HPDE6-E6E7 (cell line): ENCODE measurements at regions not wholly inside any gene's neighbourhood (a gene's known extent, or its start where the extent isn't known, plus 50 kb on each side); places are given as distances from the start of the nearest gene placed in this dataset.
"Not testable (repeated sequence)": the region's sequence is repeated elsewhere in the genome, so short reads cannot be mapped to it uniquely, and the experiment has no call there.

Source experiments
- DNase-seq: peaks from one replicate; pipeline ENCODE4 v3.0.0; 2011; ENCODE audit warnings: missing footprints; ENCODE audit errors: extremely low spot score

DNA sequence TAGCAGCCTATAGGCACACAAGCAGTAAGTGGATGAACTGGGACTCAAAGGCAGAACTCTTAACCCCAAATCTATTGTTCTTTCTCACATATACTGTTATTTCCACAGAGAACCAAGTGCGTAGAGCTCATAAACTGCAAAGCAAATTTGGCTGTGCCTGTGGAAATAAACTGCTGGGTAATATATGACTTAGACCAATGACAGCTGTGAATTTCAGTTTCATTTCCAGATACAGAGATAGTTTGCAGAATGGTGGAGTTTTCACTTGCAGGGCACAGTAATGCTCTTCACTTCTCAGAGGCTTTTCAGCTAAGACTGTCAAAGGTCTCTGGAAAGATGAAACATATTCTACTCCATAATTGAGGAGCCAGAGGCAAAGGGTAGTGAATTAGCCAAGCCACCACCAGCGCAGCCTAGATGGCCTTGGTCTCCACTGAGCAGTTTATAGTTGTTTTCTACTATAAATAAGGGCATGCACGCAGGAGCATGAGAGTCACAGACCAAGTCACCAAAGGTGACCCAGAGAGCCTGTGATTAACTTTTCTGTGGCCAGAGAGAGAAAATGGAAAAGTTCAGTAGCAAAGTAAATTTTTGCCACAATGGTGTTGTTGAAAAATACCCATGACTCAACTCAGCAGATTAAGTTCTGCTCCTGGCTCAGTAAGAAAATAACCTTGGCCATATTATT, 180.7 kb upstream of the GRM7 start:
- DNase-seq = no peak

GRCh38 chr3:6697285-6697684, 163.6 kb upstream of the GRM7 start:
- DNase-seq = no peak

DNA sequence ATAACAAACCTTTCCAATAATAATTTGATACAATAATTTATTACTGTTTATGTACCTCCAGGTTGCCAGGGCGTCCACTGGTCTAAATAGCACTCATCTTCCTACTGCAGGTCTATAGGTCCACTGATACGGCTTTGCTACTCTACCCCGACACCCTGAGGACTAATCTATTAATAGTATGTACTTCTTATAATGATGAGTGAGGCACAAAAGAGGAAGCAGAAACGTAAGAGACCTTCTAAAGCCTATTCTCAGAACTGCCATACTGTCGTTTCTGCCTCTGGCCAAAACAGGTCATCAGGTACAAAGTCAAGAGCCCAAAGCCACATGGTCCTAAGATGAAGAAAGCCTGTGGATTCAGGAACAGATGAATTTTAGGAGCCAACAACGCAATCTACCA, 163.2 kb upstream of the GRM7 start:
- DNase-seq = no peak

DNA sequence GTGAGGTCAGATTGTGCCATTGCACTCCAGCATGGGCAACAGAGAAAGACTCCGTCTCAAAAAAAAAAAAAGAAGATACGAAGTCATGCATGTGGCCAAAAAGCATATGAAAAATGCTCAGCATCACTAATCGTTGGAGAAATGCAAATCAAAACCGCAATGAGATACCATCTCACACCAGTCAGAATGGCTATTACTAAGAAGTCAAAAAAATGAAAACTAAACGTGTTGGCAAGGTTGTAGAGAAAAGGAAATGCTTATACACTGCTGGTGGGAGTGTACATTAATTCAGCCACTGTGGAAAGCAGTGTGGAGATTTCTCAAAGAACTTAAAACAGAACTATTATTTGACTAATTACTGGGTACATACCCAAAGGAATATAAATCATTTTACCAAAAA, 156.1 kb upstream of the GRM7 start:
- DNase-seq = not testable (repeated sequence)

- DNase-seq = no peak
Observed at GRCh38 chr3:6706777-6707176, 154.1 kb upstream of the GRM7 start.

DNA sequence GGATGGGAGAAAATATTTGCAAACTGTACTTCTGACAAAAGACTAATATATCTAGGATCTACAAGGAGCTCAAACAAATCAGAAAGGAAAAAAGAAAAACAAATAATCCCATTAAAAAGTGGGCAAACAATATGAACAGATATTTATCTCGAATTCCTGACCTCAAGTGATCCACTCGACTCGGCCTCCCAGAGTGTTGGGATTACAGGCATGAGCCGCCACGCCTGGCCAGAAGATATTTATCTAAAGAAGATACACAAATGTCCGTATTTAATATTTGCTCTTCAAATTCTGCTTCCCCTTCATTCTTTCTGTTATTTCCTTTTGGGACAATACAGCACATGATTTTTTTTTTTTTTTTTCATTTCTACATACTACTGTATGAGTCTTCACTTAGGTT, 151.7 kb upstream of the GRM7 start:
- DNase-seq = no peak

DNA sequence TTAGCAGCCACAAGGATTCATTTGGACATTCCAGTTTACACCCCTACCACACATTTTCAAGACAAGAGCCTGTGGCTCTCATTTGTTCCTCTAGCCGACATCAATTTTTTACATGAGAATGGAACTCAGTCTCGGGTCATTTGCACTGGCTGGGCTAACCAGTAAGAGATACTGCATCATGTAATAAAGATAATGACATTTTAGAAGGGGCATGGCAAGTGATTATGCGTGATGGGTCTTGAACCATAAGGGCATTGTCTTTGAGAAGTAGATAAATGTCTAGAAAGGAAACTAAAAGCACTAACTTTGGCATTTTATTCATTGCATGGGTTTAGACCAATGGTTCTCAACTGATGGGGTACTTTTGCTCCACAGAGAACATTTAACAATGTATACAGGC, 146.0 kb upstream of the GRM7 start:
- DNase-seq = no peak

- no peak for DNase-seq
Observed at GRCh38 chr3:6716420-6716819, 144.5 kb upstream of the GRM7 start.

- DNase-seq = no peak
Observed at GRCh38 chr3:6717026-6717943, 143.6 kb upstream of the GRM7 start.

- DNase-seq = no peak
Observed at GRCh38 chr3:6719999-6720398, 140.9 kb upstream of the GRM7 start.

DNA sequence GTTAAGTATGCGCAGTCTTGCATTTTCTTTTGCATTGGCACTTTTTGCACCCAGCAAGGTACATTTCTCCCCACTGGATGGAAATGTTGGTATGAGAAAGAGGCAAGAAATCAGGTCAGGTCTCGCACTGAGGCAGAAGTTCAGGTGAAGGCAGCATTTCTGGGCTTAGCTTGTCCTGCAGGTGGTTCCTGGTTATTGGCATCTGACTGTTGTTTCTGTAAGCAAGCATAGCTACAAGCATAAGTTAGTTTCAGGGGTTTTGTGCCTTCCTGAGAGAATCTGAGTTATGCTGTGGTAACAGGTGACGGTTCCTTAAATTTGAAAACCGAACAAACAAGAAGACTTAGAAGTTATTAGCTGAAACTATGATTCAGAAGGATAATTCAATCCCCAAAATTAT, 139.4 kb upstream of the GRM7 start:
- DNase-seq = no peak

DNA sequence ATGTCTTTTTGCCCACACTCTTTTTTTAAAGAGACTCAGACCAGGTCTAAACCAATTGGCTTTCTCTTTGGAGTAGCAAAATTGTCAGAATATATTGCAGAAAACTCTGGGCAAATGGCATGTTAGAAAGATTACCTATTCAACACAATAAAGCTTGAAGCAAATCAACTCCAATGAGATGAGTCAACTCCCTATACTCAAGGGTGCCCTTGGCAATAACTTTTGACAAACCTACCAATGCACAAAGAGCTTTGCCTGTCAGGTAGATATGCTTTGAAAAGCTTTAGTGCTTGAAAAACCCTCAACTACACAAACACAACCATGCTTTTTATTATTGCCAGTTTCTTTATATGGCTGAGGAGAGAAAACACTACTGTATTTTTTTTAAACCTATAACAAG, 137.7 kb upstream of the GRM7 start:
- no peak for DNase-seq

- DNase-seq = no peak
Observed at GRCh38 chr3:6726811-6727210, 134.1 kb upstream of the GRM7 start.

DNA sequence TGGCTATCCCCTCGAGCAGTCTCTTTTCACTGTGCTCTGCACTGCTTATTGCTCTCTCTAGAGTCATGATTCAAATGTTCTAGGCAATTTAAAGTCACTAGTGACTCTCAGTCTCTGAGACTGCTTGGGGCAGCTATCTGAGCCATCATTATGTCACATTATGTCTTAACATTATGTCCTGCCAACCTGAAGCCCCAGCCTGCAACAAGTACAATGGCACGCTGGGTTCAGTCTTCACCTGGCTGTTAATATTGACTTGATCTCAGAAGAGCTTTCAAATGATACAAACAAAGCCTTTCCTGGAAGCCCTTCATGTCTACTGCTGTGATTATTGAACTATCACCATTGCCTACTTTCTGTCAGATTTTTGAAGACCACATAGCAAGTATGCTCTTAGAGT, 128.1 kb upstream of the GRM7 start:
- no peak for DNase-seq

GRCh38 chr3:6733699-6734394, 127.1 kb upstream of the GRM7 start:
- no peak for DNase-seq

DNA sequence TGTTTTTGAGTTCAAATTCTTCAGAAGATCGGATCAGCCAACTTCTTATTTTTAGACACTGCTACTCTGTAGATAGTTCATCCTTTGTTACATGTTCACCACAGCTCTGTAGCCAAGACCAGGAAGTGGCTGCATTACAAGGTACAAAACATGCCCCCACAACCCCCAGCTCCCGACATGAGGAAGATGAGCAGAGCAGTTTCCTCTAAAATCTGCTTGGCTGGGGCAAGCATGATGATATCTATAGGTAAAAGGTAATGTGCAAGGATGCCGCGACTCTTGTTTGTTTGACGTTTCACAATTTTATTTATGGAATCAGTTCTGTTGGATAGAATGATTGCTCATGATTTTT, 126.5 kb upstream of the GRM7 start:
- no peak for DNase-seq

DNA sequence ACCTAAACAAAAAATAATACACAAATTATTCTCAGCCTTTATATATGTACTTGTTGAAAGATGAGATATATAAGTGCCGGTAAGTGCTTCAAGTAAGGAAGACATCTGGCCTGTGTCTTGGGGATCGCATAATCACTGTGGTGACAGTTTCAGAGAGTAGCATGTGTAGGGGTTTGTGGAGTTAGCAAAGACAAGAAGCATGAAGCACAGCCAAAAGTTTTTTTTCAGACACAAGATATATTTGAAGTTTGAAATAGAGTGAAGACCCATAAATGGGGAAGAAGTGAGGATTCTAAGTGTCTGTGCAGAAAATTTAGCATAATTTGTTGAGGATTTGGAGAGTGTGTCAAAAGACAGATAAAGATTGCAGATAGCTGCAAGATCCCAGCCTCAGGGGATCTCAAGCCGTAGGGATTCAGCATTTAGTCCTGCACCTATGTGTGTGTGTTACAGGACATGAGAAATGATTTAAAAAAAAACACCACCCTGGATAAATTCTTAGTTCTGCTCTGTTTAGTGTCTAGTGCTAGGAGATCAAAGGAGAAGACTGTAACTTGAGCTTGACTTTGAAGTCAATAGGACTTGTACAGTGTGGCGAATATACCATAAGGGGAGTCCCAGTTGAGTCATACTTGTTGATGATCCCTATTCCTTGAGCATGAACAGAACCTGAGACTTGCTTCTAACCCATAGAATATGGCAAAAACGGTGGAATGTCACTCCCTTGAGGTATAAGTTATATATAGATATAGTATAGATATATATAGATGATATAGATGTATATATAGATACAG, 123.9 kb upstream of the GRM7 start:
- no peak for DNase-seq

- no peak for DNase-seq
Observed at GRCh38 chr3:6737630-6738029, 123.3 kb upstream of the GRM7 start.

GRCh38 chr3:6739288-6739687, 121.6 kb upstream of the GRM7 start:
- no peak for DNase-seq

DNA sequence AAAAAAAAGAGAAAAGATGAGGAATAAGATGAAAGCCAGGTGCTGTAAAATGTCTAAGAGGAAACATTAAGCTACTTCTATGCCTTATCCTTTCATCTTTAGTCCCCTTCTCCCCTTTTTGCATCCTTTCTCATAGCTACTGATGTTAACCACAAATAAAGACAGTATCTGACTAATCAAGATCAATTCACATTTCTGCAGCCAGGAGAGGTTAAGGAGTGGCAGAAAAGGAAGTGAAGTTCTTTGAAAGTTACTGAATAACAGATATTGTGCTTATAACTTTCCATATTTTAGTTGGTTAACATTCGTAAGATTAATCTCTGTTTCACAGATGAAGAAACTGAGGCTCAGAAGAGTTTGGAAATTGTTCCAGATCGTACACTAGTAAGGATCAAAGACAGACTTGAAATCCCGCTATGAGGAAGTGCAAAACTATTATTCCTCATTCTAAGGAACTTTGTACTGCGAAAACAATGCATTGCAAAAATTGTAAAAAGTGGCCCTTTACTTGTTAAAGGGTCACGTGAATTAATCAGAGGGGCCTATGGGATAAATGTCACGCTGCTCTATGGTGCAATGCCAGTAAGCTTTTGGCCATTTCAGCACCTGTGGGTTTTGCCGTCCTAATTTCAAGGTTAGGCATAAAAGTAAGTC, 117.7 kb upstream of the GRM7 start:
- no peak for DNase-seq

GRCh38 chr3:6746443-6746842, 114.5 kb upstream of the GRM7 start:
- DNase-seq = no peak
